Skeletal muscle satellite cell (primary cell): ENCODE measurements at regions not wholly inside any gene's neighbourhood (a gene's known extent, or its start where the extent isn't known, plus 50 kb on each side); places are given as distances from the start of the nearest gene placed in this dataset. TPM values are rescaled to one million over a fixed set of nuclear protein-coding genes. Genes with fewer than 3 reads are reported as not detected.
"Not testable (repeated sequence)": the region's sequence is repeated elsewhere in the genome, so short reads cannot be mapped to it uniquely, and the experiment has no call there.

Experiments used
- H3K27me3 ChIP-seq: 2 replicates; pipeline ENCODE4 v1.7.0; 2013; ENCODE audit warnings: low read length; ENCODE audit not compliant: control insufficient read depth, insufficient read depth
- H3K36me3 ChIP-seq: 2 replicates; pipeline ENCODE4 v1.7.0; 2013; ENCODE audit warnings: mild to moderate bottlenecking, control low read depth, low read length; ENCODE audit not compliant: insufficient read depth
- H3K4me1 ChIP-seq: 2 replicates; pipeline ENCODE4 v1.7.0; 2013; ENCODE audit warnings: low read length; ENCODE audit not compliant: control insufficient read depth, insufficient read depth
- H3K4me2 ChIP-seq: 2 replicates; pipeline ENCODE4 v1.7.0; 2013; ENCODE audit warnings: mild to moderate bottlenecking, low read length
- H3K4me3 ChIP-seq: 2 replicates; pipeline ENCODE4 v1.7.0; 2013; ENCODE audit warnings: low read length
- H3K9ac ChIP-seq: 2 replicates; pipeline ENCODE4 v1.7.0; 2013; ENCODE audit warnings: mild to moderate bottlenecking, low read depth, low read length, moderate library complexity
- H3K9me3 ChIP-seq: replicated peaks from 2 replicates; pipeline ENCODE4 v1.7.0; 2013; ENCODE audit warnings: mild to moderate bottlenecking, control low read depth, low read length
- small RNA-seq: library from RNA; depleted of rRNA; stranded (forward); fragments of <200 nt; gene quantifications from one replicate; pipeline ENCODE3, GENCODE V24; 2012

DNA sequence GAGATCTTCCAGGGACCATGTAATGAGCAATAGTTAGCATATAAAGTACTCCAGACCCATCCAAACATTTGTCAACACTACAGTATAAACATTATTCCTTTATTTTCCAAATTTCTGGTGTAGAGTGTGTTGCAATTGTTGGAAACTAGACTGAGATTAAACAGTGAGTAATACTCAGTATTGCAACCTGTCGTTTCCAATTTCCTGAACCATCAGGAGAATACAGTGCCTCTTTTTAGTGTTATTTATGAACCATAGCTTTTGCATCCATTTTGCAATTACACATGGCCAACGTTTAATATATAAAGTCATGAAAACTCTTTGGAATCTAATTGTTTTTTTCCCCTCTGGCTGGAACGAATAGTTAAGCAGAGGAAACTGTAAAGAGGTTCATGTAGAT lies 58.3 kb upstream of the DHRSX start:
- no peaks in the 10 kb centered on the region for H3K9me3 ChIP-seq
- no peaks in the 10 kb centered on the region for H3K4me1 ChIP-seq
- no peak overlapping the region for H3K9ac ChIP-seq
- H3K4me2 ChIP-seq = no peak overlapping the region
- H3K4me3 ChIP-seq = no peak overlapping the region
- H3K36me3 ChIP-seq = no peaks in the 10 kb centered on the region
- H3K27me3 ChIP-seq = peaks cover 28% of the 10 kb centered on the region

DNA sequence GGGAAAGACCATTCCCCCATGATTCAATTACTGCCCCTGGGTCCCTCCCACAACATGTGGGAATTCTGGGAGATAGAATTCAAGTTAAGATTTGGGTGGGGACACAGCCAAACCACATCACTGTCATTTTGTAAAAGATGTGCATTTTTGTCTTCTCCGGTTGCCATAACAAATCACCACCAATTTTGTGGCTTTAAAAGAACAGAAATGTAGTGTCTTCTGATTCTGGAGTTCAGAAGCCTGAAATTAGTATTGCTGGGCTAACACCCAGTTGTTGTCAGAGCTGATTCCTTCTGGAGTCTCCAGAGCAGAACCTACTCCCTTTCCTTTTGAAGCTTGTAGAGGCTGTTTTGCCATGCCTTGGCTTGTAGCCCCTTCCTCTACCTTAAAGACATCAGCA lies 54.1 kb upstream of the DHRSX start:
- no peaks in the 10 kb centered on the region for H3K36me3 ChIP-seq
- no peak overlapping the region for H3K4me2 ChIP-seq
- no peak overlapping the region for H3K4me3 ChIP-seq
- H3K27me3 ChIP-seq = peaks cover 22% of the 10 kb centered on the region
- H3K9ac ChIP-seq = no peak overlapping the region
- H3K9me3 ChIP-seq = no peaks in the 10 kb centered on the region
- H3K4me1 ChIP-seq = no peaks in the 10 kb centered on the region

DNA sequence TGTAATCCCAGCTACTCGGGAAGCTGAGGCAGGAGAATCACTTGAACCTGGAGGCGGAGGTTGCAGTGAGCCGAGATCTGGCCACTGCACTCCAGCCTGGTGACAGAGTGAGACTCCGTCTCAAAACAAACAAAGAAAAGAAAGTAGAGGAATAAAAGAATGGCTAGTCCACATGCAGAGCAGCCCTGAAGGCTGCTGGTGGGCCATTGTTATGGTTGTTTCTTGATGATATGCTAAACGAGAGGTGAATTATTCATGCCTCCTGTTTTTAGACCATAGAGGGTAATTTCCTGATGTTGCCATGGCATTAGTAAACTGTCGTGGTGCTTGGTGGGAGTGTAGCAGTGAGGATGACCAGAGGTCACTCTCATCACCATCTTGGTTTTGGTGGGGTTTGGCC lies 53.3 kb upstream of the DHRSX start:
- not testable (repeated sequence) for H3K9me3 ChIP-seq, H3K9ac ChIP-seq, H3K36me3 ChIP-seq, H3K4me2 ChIP-seq, H3K4me3 ChIP-seq, H3K4me1 ChIP-seq
- peaks cover 31% of the 10 kb centered on the region for H3K27me3 ChIP-seq

DNA sequence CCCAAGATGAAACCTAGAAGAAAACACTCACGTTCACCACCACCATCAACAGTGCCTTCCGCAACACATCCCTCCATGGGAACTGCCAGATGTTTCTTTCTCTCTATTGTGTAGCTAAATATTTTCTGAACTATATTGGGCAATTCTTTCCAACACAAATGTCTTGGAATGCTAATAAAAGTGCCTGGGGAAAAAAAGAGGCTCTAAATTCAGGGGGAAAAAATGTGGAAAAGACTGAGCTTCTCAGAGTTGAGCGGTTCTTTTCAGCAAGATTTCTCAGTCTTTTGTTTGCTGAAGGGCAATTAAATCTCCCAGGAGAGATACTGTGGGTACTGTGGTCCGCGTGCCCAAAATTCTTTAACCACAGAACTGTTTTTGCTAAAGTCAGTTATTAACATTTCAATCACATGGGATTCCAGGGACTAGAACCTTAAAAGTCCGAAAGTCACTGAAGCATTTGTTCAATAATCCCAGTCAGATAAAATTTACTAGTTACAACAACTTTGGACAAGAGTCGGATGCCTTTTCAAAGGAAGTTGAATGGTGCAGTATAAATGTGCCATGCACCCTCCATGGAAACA lies 51.9 kb upstream of the DHRSX start:
- Histone ChIP-seq H3K4me1 (no peaks in the 10 kb centered on the region), H3K36me3 (no peaks in the 10 kb centered on the region), H3K9ac (no peak overlapping the region)

DNA sequence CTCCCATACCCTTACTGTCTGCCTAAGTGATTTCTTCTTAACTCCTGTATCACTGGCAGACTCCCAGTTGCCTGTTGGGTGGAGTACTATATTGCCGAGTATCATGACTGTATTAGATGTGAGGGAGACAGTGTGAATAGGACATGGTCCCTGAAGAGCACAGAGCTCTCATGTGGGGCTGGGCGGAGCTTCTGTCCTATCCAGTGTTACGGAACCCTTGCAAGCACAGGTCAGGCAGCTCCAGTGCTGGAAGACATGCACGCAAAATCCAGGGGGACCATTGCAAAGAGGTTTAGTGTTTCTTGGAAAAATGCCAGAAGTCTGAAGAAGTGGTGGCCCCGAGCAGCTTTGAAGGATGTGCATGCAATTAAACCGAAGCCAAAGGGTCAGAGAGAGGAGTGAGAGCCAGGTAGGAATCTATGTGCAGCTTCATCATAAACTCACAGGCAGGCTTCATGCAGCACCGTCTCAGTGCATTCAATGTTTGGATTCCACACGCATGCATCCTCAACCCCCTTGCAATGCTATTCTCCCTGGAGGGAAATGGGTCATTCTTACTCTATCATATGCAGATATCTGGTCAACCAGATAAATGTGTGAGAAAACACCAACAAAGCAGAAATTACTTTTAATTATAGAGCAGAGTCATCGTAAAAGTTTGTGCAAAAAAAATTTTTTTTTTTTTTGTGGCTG lies 49.7 kb upstream of the DHRSX start:
- H3K9me3 ChIP-seq = no peaks in the 10 kb centered on the region
- no peak overlapping the region for H3K9ac ChIP-seq
- no peaks in the 10 kb centered on the region for H3K36me3 ChIP-seq
- peaks cover 20% of the 10 kb centered on the region for H3K27me3 ChIP-seq
- H3K4me3 ChIP-seq = no peak overlapping the region
- H3K4me2 ChIP-seq = no peak overlapping the region
- H3K4me1 ChIP-seq = no peaks in the 10 kb centered on the region

More for the DNA sequence above, 51.9 kb upstream of the DHRSX start:
- no peak overlapping the region for H3K4me3 ChIP-seq
- no peaks in the 10 kb centered on the region for H3K9me3 ChIP-seq
- peaks cover 26% of the 10 kb centered on the region for H3K27me3 ChIP-seq
- no peak overlapping the region for H3K4me2 ChIP-seq

Small RNA genes in the stretch of these regions (small RNA-seq; reads per million reads assigned to genes)
- gene MIR6089 = not detected
